Liver (tissue), 8 donors: ENCODE measurements at regions not wholly inside any gene's neighbourhood (a gene's known extent, or its start where the extent isn't known, plus 50 kb on each side); places are given as distances from the start of the nearest gene placed in this dataset.

ENCODE experiments used
- DNase-seq: peaks from one replicate; pipeline ENCODE4 v3.0.0-alpha.2; 2017; ENCODE audit warnings: low spot score
- H3K27ac ChIP-seq, 2 donors: one replicate each; pipeline ENCODE4 v1.7.0; 2013; ENCODE audit warnings: inconsistent platforms in 2 of 2, low read length in 2 of 2, control low read depth in 1 of 2, low read depth in 1 of 2, mild to moderate bottlenecking in 1 of 2
- H3K27me3 ChIP-seq, 4 donors: one replicate each; pipeline versions ENCODE4 v1.6.1 to v1.7.0; 2013; ENCODE audit warnings: low read length in 3 of 4, inconsistent platforms in 1 of 4, mild to moderate bottlenecking in 1 of 4, moderate library complexity in 1 of 4; ENCODE audit not compliant: control insufficient read depth in 4 of 4, insufficient read depth in 4 of 4
- H3K36me3 ChIP-seq, 4 donors: one replicate each; pipeline versions ENCODE4 v1.6.1 to v1.7.0; 2013; ENCODE audit warnings: low read length in 3 of 4, mild to moderate bottlenecking in 3 of 4, low read depth in 1 of 4, moderate library complexity in 1 of 4; ENCODE audit not compliant: control insufficient read depth in 4 of 4, insufficient read depth in 3 of 4
- H3K4me1 ChIP-seq, 4 donors: one replicate each; pipeline versions ENCODE4 v1.6.1 to v1.7.0; 2013; ENCODE audit warnings: low read length in 3 of 4, mild to moderate bottlenecking in 3 of 4, moderate library complexity in 1 of 4; ENCODE audit not compliant: control insufficient read depth in 4 of 4, insufficient read depth in 4 of 4
- H3K4me3 ChIP-seq, 3 donors: one replicate each; pipeline versions ENCODE4 v1.6.1 to v1.7.0; 2013; ENCODE audit warnings: low read length in 3 of 3, control low read depth in 1 of 3, low read depth in 1 of 3, mild to moderate bottlenecking in 1 of 3
- H3K9ac ChIP-seq, 2 donors: one replicate each; pipeline ENCODE4 v1.7.0; 2013; ENCODE audit warnings: low read length in 2 of 2, mild to moderate bottlenecking in 2 of 2, moderate library complexity in 2 of 2, control low read depth in 1 of 2, low read depth in 1 of 2
- H3K9me3 ChIP-seq, 4 donors: one replicate each; pipeline versions ENCODE4 v1.6.1 to v1.7.0; 2013; ENCODE audit warnings: low read length in 3 of 4; ENCODE audit not compliant: control insufficient read depth in 4 of 4
- EGR1 ChIP-seq, 2 donors: IDR thresholded peaks; 2 replicates each; pipeline ENCODE4 v1.6.1; 2016 to 2018; ENCODE audit warnings: antibody characterized with exemption in 2 of 2, low read depth in 2 of 2
- FOXA1 ChIP-seq: IDR thresholded peaks from 2 replicates; pipeline ENCODE4 v1.6.1; 2016; ENCODE audit warnings: antibody characterized with exemption
- FOXA2 ChIP-seq: IDR thresholded peaks from 2 replicates; pipeline ENCODE4 v1.6.1; 2016; ENCODE audit warnings: antibody characterized with exemption
- GABPA ChIP-seq, 2 donors: IDR thresholded peaks in 1 of 2; conservative IDR thresholded peaks in 1 of 2; 2 replicates each; pipeline ENCODE4 v1.6.1; 2016; ENCODE audit warnings: antibody characterized with exemption in 2 of 2, mild to moderate bottlenecking in 1 of 2, moderate library complexity in 1 of 2
- HNF4A ChIP-seq, 2 donors: conservative IDR thresholded peaks; 2 replicates each; pipeline ENCODE4 v1.6.1; 2016; ENCODE audit warnings: antibody characterized with exemption in 2 of 2, mild to moderate bottlenecking in 2 of 2
- HNF4G ChIP-seq: IDR thresholded peaks from 2 replicates; pipeline ENCODE4 v1.6.1; 2016; ENCODE audit warnings: antibody characterized with exemption
- JUND ChIP-seq, 2 donors: IDR thresholded peaks; 2 replicates each; pipeline ENCODE4 v1.6.1; 2016; ENCODE audit warnings: antibody characterized with exemption in 2 of 2
- NR2F2 ChIP-seq: IDR thresholded peaks from 2 replicates; pipeline ENCODE4 v1.6.1; 2016; ENCODE audit warnings: antibody characterized with exemption
- RAD21 ChIP-seq, 2 donors: IDR thresholded peaks; 2 replicates each; pipeline ENCODE4 v1.6.1; 2016; ENCODE audit warnings: antibody characterized with exemption in 2 of 2, mild to moderate bottlenecking in 2 of 2
- RXRA ChIP-seq, 2 donors: IDR thresholded peaks; 2 replicates each; pipeline ENCODE4 v1.6.1; 2017 to 2018; ENCODE audit warnings: antibody characterized with exemption in 2 of 2, mild to moderate bottlenecking in 1 of 2
- SP1 ChIP-seq: IDR thresholded peaks from 2 replicates; pipeline ENCODE4 v1.6.1; 2018; ENCODE audit warnings: antibody characterized with exemption, mild to moderate bottlenecking
- TAF1 ChIP-seq: conservative IDR thresholded peaks from 2 replicates; pipeline ENCODE4 v1.6.1; 2016; ENCODE audit warnings: antibody characterized with exemption, mild to moderate bottlenecking
- YY1 ChIP-seq: IDR thresholded peaks from 2 replicates; pipeline ENCODE4 v1.6.1; 2016; ENCODE audit warnings: antibody characterized with exemption, mild to moderate bottlenecking
- WGBS: extraction: QIAGEN DNeasy Blood & Tissue Kit; methylation state at CpG from one replicate; pipeline ENCODE4 v1.1.7; 2013; 5-methylcytosine and 5-hydroxymethylcytosine counted together
- TF ChIP-seq, protein P1 (sequence below): IDR thresholded peaks from 2 replicates; pipeline ENCODE4 v1.6.1; 2016; ENCODE audit warnings: antibody characterized with exemption, mild to moderate bottlenecking
- TF ChIP-seq, protein P2 (sequence below): IDR thresholded peaks from 2 replicates; pipeline ENCODE4 v1.6.1; 2016; ENCODE audit warnings: antibody characterized with exemption
- TF ChIP-seq, protein P3 (sequence below): IDR thresholded peaks from 2 replicates; pipeline ENCODE4 v1.6.1; 2016; ENCODE audit warnings: antibody characterized with exemption
- TF ChIP-seq, protein P4 (sequence below): fragments of 150-350 bp; IDR thresholded peaks from 2 replicates; pipeline ENCODE4 v1.5.1; 2017; ENCODE audit warnings: improper control_type of control experiment, low read depth, low read length; ENCODE audit not compliant: missing input control
- TF ChIP-seq, protein P5 (sequence below): IDR thresholded peaks from 2 replicates; pipeline ENCODE4 v1.6.1; 2016; ENCODE audit warnings: antibody characterized with exemption
- donor health status: healthy.
- donor health status: healthy.
- donor health status: healthy.
- donor health status: healthy.
- donor health status: healthy.

DNA sequence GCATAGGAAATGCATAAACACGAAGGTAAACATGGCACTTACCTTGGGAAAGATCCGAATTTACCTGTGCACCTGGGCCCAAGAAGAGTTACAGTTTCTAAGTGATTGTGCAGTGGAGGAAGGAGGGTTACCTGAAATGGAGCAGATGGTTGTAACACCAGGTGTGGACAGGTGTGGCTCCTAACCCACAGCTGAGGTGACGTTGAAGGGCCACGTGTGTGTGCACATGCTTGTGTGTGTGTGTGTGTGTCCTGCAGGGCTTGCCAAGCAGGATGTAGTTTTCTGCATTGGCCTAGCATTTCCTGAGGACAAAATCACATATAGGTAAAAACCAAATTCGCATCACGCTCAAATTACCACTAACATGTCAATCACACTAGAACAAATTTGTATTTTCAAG lies 240.8 kb downstream of the ANKRD60 start:
- no peak overlapping the region for H3K27ac ChIP-seq
- H3K9ac ChIP-seq, result no peak overlapping the region
- DNase-seq, result no peak
- H3K4me1 ChIP-seq, result no peaks in the 10 kb centered on the region
- H3K9me3 ChIP-seq, result no peaks in the 10 kb centered on the region
- peaks cover 0 to 2% (median 0%) of the 10 kb centered on the region in 4 donors for H3K27me3 ChIP-seq
- no peaks in the 10 kb centered on the region for H3K36me3 ChIP-seq
- TF ChIP-seq, protein P1, sequence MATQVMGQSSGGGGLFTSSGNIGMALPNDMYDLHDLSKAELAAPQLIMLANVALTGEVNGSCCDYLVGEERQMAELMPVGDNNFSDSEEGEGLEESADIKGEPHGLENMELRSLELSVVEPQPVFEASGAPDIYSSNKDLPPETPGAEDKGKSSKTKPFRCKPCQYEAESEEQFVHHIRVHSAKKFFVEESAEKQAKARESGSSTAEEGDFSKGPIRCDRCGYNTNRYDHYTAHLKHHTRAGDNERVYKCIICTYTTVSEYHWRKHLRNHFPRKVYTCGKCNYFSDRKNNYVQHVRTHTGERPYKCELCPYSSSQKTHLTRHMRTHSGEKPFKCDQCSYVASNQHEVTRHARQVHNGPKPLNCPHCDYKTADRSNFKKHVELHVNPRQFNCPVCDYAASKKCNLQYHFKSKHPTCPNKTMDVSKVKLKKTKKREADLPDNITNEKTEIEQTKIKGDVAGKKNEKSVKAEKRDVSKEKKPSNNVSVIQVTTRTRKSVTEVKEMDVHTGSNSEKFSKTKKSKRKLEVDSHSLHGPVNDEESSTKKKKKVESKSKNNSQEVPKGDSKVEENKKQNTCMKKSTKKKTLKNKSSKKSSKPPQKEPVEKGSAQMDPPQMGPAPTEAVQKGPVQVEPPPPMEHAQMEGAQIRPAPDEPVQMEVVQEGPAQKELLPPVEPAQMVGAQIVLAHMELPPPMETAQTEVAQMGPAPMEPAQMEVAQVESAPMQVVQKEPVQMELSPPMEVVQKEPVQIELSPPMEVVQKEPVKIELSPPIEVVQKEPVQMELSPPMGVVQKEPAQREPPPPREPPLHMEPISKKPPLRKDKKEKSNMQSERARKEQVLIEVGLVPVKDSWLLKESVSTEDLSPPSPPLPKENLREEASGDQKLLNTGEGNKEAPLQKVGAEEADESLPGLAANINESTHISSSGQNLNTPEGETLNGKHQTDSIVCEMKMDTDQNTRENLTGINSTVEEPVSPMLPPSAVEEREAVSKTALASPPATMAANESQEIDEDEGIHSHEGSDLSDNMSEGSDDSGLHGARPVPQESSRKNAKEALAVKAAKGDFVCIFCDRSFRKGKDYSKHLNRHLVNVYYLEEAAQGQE, result no peak
- TF ChIP-seq, protein P2, sequence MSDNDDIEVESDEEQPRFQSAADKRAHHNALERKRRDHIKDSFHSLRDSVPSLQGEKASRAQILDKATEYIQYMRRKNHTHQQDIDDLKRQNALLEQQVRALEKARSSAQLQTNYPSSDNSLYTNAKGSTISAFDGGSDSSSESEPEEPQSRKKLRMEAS, result no peak
- TF ChIP-seq, protein P3, sequence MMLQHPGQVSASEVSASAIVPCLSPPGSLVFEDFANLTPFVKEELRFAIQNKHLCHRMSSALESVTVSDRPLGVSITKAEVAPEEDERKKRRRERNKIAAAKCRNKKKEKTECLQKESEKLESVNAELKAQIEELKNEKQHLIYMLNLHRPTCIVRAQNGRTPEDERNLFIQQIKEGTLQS, result no peak
- no peak for TF ChIP-seq HNF4G
- TF ChIP-seq RAD21 (IDR thresholded peaks at IDR 0.05), result no peak
- TF ChIP-seq EGR1 (IDR thresholded peaks at IDR 0.05; ENCODE audit: low read depth in 2 of 2), result no peak
- TF ChIP-seq TAF1, result no peak
- no peak for TF ChIP-seq JUND (IDR thresholded peaks at IDR 0.05)
- TF ChIP-seq FOXA1, result no peak
- TF ChIP-seq RXRA (IDR thresholded peaks at IDR 0.05), result no peak
- no peak for TF ChIP-seq YY1
- no peak for TF ChIP-seq FOXA2
- TF ChIP-seq, protein P4, sequence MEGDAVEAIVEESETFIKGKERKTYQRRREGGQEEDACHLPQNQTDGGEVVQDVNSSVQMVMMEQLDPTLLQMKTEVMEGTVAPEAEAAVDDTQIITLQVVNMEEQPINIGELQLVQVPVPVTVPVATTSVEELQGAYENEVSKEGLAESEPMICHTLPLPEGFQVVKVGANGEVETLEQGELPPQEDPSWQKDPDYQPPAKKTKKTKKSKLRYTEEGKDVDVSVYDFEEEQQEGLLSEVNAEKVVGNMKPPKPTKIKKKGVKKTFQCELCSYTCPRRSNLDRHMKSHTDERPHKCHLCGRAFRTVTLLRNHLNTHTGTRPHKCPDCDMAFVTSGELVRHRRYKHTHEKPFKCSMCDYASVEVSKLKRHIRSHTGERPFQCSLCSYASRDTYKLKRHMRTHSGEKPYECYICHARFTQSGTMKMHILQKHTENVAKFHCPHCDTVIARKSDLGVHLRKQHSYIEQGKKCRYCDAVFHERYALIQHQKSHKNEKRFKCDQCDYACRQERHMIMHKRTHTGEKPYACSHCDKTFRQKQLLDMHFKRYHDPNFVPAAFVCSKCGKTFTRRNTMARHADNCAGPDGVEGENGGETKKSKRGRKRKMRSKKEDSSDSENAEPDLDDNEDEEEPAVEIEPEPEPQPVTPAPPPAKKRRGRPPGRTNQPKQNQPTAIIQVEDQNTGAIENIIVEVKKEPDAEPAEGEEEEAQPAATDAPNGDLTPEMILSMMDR, result no peak
- no peak for TF ChIP-seq NR2F2
- TF ChIP-seq, protein P5, sequence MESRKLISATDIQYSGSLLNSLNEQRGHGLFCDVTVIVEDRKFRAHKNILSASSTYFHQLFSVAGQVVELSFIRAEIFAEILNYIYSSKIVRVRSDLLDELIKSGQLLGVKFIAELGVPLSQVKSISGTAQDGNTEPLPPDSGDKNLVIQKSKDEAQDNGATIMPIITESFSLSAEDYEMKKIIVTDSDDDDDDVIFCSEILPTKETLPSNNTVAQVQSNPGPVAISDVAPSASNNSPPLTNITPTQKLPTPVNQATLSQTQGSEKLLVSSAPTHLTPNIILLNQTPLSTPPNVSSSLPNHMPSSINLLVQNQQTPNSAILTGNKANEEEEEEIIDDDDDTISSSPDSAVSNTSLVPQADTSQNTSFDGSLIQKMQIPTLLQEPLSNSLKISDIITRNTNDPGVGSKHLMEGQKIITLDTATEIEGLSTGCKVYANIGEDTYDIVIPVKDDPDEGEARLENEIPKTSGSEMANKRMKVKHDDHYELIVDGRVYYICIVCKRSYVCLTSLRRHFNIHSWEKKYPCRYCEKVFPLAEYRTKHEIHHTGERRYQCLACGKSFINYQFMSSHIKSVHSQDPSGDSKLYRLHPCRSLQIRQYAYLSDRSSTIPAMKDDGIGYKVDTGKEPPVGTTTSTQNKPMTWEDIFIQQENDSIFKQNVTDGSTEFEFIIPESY, result no peak
- no peak for TF ChIP-seq SP1
- no peak for TF ChIP-seq HNF4A (conservative IDR thresholded peaks at IDR 0.05)
- no peak for TF ChIP-seq GABPA (IDR thresholded peaks at IDR 0.05 in 1 of 2, conservative IDR thresholded peaks at IDR 0.05 in 1 of 2)
- H3K4me3 ChIP-seq, result no peak overlapping the region
- WGBS, result 75% methylated on average over 6 of the region's 6 CpGs
